ENCODE measurements at regions not wholly inside any gene's neighbourhood (a gene's known extent, or its start where the extent isn't known, plus 50 kb on each side); places are given as distances from the start of the nearest gene placed in this dataset.
"Not testable (repeated sequence)": the region's sequence is repeated elsewhere in the genome, so short reads cannot be mapped to it uniquely, and the experiment has no call there.

- H3K9me3 ChIP-seq; ATAC-seq; intact Hi-C loops (cut with DNase I); H3K4me1 ChIP-seq; H3K27ac ChIP-seq; H3K36me3 ChIP-seq; H3K4me3 ChIP-seq; DNase-seq; H3K27me3 ChIP-seq (ENCODE audit: low read depth): not testable (repeated sequence)
Measured at GRCh38 chr16:15307184-15307583, 70.9 kb downstream of the NPIPA5 start.

GRCh38 chr16:15305889-15306288 is 72.2 kb downstream of the NPIPA5 start:
- not testable (repeated sequence) for ATAC-seq

GRCh38 chr16:15303667-15304324 is 74.3 kb downstream of the NPIPA5 start:
- H3K27me3 ChIP-seq (ENCODE audit: low read depth); intact Hi-C loops (cut with DNase I); H3K9me3 ChIP-seq; H3K4me1 ChIP-seq; H3K4me3 ChIP-seq; DNase-seq; H3K27ac ChIP-seq; ATAC-seq; H3K36me3 ChIP-seq: not testable (repeated sequence)

More at GRCh38 chr16:15305889-15306288, 72.2 kb downstream of the NPIPA5 start:
- H3K4me3 ChIP-seq; H3K4me1 ChIP-seq; H3K27ac ChIP-seq; DNase-seq; H3K27me3 ChIP-seq (ENCODE audit: low read depth); H3K9me3 ChIP-seq; H3K36me3 ChIP-seq; intact Hi-C loops (cut with DNase I): not testable (repeated sequence)

- ATAC-seq; H3K4me1 ChIP-seq; H3K4me3 ChIP-seq; DNase-seq; H3K36me3 ChIP-seq; H3K27me3 ChIP-seq (ENCODE audit: low read depth); intact Hi-C loops (cut with DNase I); H3K27ac ChIP-seq; H3K9me3 ChIP-seq: not testable (repeated sequence)
Measured at GRCh38 chr16:15297104-15297503, 81.0 kb downstream of the NPIPA5 start.

- H3K4me3 ChIP-seq; DNase-seq; H3K27me3 ChIP-seq (ENCODE audit: low read depth); H3K9me3 ChIP-seq; H3K36me3 ChIP-seq; H3K4me1 ChIP-seq; ATAC-seq; H3K27ac ChIP-seq; intact Hi-C loops (cut with DNase I): not testable (repeated sequence)
Measured at GRCh38 chr16:15274796-15275195, 103.3 kb downstream of the NPIPA5 start.

- H3K4me1 ChIP-seq; DNase-seq; H3K9me3 ChIP-seq; H3K4me3 ChIP-seq; ATAC-seq; intact Hi-C loops (cut with DNase I); H3K27ac ChIP-seq; H3K27me3 ChIP-seq (ENCODE audit: low read depth); H3K36me3 ChIP-seq: not testable (repeated sequence)
Measured at GRCh38 chr16:15273964-15274363, 104.1 kb downstream of the NPIPA5 start.

GRCh38 chr16:15266941-15267340 is 111.2 kb downstream of the NPIPA5 start:
- H3K4me1 ChIP-seq; H3K27me3 ChIP-seq (ENCODE audit: low read depth); DNase-seq; H3K9me3 ChIP-seq; H3K4me3 ChIP-seq; ATAC-seq; H3K27ac ChIP-seq; intact Hi-C loops (cut with DNase I); H3K36me3 ChIP-seq: not testable (repeated sequence)

GRCh38 chr16:15262212-15262611 is 115.9 kb downstream of the NPIPA5 start:
- H3K27ac ChIP-seq; ATAC-seq; intact Hi-C loops (cut with DNase I): not testable (repeated sequence)

GRCh38 chr16:15247971-15248370 is 130.1 kb downstream of the NPIPA5 start:
- DNase-seq; ATAC-seq; intact Hi-C loops (cut with DNase I); H3K4me1 ChIP-seq; H3K27ac ChIP-seq; H3K27me3 ChIP-seq (ENCODE audit: low read depth); H3K4me3 ChIP-seq; H3K9me3 ChIP-seq; H3K36me3 ChIP-seq: not testable (repeated sequence)

More at GRCh38 chr16:15262212-15262611, 115.9 kb downstream of the NPIPA5 start:
- DNase-seq; H3K4me1 ChIP-seq; H3K4me3 ChIP-seq; H3K9me3 ChIP-seq; H3K27me3 ChIP-seq (ENCODE audit: low read depth); H3K36me3 ChIP-seq: not testable (repeated sequence)

GRCh38 chr16:15236674-15237323 is 141.3 kb downstream of the NPIPA5 start:
- ATAC-seq; DNase-seq; H3K27me3 ChIP-seq (ENCODE audit: low read depth); H3K36me3 ChIP-seq; H3K4me3 ChIP-seq; H3K4me1 ChIP-seq; H3K9me3 ChIP-seq; intact Hi-C loops (cut with DNase I); H3K27ac ChIP-seq: not testable (repeated sequence)

GRCh38 chr16:15235140-15235539 is 141.1 kb upstream of the RRN3 start:
- intact Hi-C loops (cut with DNase I): not testable (repeated sequence)

GRCh38 chr16:15234702-15235101 is 140.6 kb upstream of the RRN3 start:
- H3K4me1 ChIP-seq; H3K36me3 ChIP-seq; DNase-seq; intact Hi-C loops (cut with DNase I); H3K4me3 ChIP-seq; H3K27me3 ChIP-seq (ENCODE audit: low read depth); H3K27ac ChIP-seq; ATAC-seq; H3K9me3 ChIP-seq: not testable (repeated sequence)

More at GRCh38 chr16:15235140-15235539, 141.1 kb upstream of the RRN3 start:
- H3K4me3 ChIP-seq; H3K27me3 ChIP-seq (ENCODE audit: low read depth); H3K27ac ChIP-seq; H3K36me3 ChIP-seq; H3K4me1 ChIP-seq; H3K9me3 ChIP-seq; DNase-seq; ATAC-seq: not testable (repeated sequence)

- ATAC-seq; intact Hi-C loops (cut with DNase I): not testable (repeated sequence)
Measured at GRCh38 chr16:15230432-15230831, 136.4 kb upstream of the RRN3 start.

GRCh38 chr16:15229661-15230060 is 135.6 kb upstream of the RRN3 start:
- H3K27me3 ChIP-seq (ENCODE audit: low read depth); H3K4me3 ChIP-seq; intact Hi-C loops (cut with DNase I); H3K4me1 ChIP-seq; H3K36me3 ChIP-seq; H3K27ac ChIP-seq; ATAC-seq; H3K9me3 ChIP-seq; DNase-seq: not testable (repeated sequence)

More at GRCh38 chr16:15230432-15230831, 136.4 kb upstream of the RRN3 start:
- not testable (repeated sequence) for H3K27me3 ChIP-seq (ENCODE audit: low read depth); H3K4me3 ChIP-seq; H3K4me1 ChIP-seq; H3K9me3 ChIP-seq; H3K27ac ChIP-seq; H3K36me3 ChIP-seq; DNase-seq
